ENCODE measurements at regions not wholly inside any gene's neighbourhood (a gene's known extent, or its start where the extent isn't known, plus 50 kb on each side); places are given as distances from the start of the nearest gene placed in this dataset.

DNA sequence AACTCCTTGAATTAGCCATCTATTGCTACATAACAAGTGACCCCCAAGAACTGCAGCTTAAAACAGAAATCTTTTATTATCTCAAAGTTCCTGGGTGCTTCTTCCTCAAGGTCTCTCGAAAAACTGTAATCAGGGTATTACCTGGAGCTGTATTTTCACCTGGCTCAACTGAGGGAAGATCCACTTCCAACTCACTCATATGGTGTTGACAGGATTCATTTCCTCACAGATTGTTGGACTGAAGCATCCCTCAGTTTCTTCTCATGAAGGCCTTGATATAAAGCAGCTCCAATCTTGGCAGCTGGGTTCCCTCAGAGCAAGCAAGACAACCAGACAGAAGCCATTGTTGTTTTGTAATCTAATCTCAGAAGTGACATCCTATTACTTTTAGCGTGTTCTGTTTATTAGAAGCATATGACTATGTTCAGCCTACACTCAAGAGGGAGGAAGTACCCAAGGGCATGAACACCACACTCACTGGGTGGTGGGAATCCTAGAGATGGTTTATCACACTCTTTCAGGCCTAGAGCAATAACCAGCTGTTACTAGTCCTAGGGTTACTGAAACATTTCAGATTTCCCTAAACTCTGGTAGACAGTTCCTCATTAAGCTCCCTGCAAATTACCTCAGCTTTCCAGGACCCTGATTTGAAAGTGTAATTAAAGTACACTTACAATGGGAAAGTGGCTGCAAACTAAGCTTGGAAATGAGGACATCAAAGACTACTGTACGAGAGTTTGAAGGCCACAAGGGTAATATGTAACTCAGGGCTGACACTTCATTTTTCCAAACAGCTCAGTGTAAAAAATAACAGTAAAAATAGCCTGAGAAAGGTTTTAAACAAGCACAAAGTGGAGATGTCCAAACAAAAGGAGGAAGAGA, 222.2 kb downstream of the SEC23A start:
- TF ChIP-seq, protein P1, sequence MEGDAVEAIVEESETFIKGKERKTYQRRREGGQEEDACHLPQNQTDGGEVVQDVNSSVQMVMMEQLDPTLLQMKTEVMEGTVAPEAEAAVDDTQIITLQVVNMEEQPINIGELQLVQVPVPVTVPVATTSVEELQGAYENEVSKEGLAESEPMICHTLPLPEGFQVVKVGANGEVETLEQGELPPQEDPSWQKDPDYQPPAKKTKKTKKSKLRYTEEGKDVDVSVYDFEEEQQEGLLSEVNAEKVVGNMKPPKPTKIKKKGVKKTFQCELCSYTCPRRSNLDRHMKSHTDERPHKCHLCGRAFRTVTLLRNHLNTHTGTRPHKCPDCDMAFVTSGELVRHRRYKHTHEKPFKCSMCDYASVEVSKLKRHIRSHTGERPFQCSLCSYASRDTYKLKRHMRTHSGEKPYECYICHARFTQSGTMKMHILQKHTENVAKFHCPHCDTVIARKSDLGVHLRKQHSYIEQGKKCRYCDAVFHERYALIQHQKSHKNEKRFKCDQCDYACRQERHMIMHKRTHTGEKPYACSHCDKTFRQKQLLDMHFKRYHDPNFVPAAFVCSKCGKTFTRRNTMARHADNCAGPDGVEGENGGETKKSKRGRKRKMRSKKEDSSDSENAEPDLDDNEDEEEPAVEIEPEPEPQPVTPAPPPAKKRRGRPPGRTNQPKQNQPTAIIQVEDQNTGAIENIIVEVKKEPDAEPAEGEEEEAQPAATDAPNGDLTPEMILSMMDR (IDR thresholded peaks at IDR 0.05) = no peak
- TF ChIP-seq POLR2A (IDR thresholded peaks at IDR 0.05) = no peak
